ENCODE measurements at regions not wholly inside any gene's neighbourhood (a gene's known extent, or its start where the extent isn't known, plus 50 kb on each side); places are given as distances from the start of the nearest gene placed in this dataset.
A peak's percentile ranks its signal among the peaks of the same experiment; 100 is the strongest.

- in situ Hi-C loops (cut with HindIII; ENCODE audit: low sequenced_read_pairs): no loop called here
- DNase-seq (ENCODE audit: low read depth, low spot score): peak; percentile 33
- TF ChIP-seq CTCF (IDR thresholded peaks at IDR 0.05; ENCODE audit: low read depth, low read length): no peak
- no peak overlapping the region for H3K4me3 ChIP-seq (ENCODE audit: low read depth, low read length)
These were observed 171.6 kb downstream of the RASEF start for GRCh38 chr9:82891321-82891720.

DNA sequence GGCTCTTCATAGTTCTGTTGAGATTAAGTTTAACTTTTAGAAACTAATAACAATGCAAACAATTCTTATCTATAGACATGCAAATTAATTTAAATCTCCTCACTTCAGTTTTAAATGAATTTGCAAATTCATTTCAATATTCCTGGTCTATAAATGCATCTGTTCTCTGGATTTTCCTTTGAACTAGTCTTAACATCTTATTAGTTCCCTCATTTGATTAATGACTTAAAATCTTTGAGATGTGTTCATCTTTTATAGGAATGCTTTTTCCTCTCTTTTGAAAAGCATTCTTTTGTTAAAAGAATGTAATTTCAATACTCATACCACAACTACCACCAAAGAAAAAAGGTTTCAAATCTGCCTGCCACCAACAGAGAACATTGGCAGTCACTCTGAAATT is 169.4 kb downstream of the RASEF start:
- DNase-seq (ENCODE audit: low read depth, low spot score): no peak
- in situ Hi-C loops (cut with HindIII; ENCODE audit: low sequenced_read_pairs): no loop called here
- no peak for TF ChIP-seq CTCF (IDR thresholded peaks at IDR 0.05; ENCODE audit: low read depth, low read length)
- H3K4me3 ChIP-seq (ENCODE audit: low read depth, low read length): no peak overlapping the region

DNA sequence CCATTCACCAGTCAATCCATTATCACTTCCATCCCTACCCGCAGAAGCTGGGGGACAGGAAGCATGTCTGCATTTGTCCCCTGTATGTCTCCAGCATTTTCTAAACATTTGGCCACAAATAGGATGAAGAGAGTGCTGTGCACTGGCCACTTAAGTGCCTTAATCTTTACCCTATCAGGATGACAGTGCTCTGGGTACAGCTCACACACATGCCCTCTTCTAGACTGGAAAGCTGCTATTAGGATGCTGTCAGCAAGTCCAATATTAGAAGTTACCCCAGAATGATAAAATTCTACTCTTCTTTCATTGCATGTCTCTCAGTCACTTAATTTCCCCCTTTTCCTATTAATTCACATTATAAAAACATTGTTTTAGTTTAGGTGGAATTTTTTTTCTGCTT is 168.4 kb downstream of the RASEF start:
- no peak for DNase-seq (ENCODE audit: low read depth, low spot score)
- in situ Hi-C loops (cut with HindIII; ENCODE audit: low sequenced_read_pairs): no loop called here
- TF ChIP-seq CTCF (IDR thresholded peaks at IDR 0.05; ENCODE audit: low read depth, low read length): no peak
- no peak overlapping the region for H3K4me3 ChIP-seq (ENCODE audit: low read depth, low read length)

DNA sequence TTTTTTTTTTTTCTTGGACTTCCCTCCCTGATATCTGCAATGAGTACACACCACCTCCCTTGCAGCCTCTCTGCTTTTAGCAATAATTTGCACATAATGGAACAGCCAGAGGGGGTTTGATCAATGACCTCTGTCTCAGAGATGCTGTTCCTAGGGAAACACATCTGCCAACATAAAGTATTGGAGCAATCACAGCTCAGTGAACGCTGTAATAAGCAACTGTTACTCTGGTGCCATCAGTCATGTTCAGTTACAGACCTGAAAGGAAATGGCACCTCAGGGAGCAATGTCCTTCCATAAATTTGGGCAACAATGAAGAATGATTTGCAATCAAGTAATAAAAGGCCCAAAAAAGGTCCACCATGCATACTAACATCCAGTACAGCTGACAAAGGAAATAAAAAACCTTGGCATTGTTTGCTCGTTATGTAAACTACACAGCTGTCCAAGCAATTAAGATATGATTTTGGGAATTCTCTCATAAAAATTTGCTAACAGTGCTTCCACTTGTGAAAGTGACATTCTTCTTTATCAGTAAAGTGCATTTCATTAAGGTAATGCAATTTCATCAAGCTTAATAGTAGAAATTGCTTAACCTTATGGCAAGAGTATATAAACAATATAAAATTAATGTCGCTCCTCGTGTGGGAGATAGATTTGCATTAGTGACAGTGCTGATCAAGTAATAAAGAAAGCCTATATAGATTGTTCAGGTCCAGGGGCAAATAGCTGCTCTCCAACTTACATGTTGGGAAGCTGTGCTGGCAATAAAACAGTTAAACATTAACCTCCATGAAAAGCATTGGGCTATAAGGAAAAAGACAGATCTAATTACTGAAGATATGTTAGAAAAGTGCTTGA is 167.8 kb downstream of the RASEF start:
- TF ChIP-seq CTCF (IDR thresholded peaks at IDR 0.05; ENCODE audit: low read depth, low read length): no peak
- H3K4me3 ChIP-seq (ENCODE audit: low read depth, low read length): no peak overlapping the region
- no peak for DNase-seq (ENCODE audit: low read depth, low spot score)
- in situ Hi-C loops (cut with HindIII; ENCODE audit: low sequenced_read_pairs): no loop called here

- no peak overlapping the region for H3K4me3 ChIP-seq (ENCODE audit: low read depth, low read length)
- in situ Hi-C loops (cut with HindIII; ENCODE audit: low sequenced_read_pairs): no loop called here
- no peak for DNase-seq (ENCODE audit: low read depth, low spot score)
- TF ChIP-seq CTCF (IDR thresholded peaks at IDR 0.05; ENCODE audit: low read depth, low read length): no peak
These were observed 167.2 kb downstream of the RASEF start for GRCh38 chr9:82895822-82896110.

GRCh38 chr9:82903503-82903902 is 159.4 kb downstream of the RASEF start:
- TF ChIP-seq CTCF (IDR thresholded peaks at IDR 0.05; ENCODE audit: low read depth, low read length): no peak
- in situ Hi-C loops (cut with HindIII; ENCODE audit: low sequenced_read_pairs): no loop called here
- no peak for DNase-seq (ENCODE audit: low read depth, low spot score)
- H3K4me3 ChIP-seq (ENCODE audit: low read depth, low read length): no peak overlapping the region

Measured in astrocyte of the spinal cord (primary cell).